Pons (tissue), 1 donor: ENCODE measurements at regions not wholly inside any gene's neighbourhood (a gene's known extent, or its start where the extent isn't known, plus 50 kb on each side); places are given as distances from the start of the nearest gene placed in this dataset.
"Not testable (repeated sequence)": the region's sequence is repeated elsewhere in the genome, so short reads cannot be mapped to it uniquely, and the experiment has no call there.

ENCODE experiments used
- DNase-seq: peaks from one replicate; pipeline ENCODE4 v3.0.0-alpha.2; 2016; ENCODE audit warnings: low spot score

DNA sequence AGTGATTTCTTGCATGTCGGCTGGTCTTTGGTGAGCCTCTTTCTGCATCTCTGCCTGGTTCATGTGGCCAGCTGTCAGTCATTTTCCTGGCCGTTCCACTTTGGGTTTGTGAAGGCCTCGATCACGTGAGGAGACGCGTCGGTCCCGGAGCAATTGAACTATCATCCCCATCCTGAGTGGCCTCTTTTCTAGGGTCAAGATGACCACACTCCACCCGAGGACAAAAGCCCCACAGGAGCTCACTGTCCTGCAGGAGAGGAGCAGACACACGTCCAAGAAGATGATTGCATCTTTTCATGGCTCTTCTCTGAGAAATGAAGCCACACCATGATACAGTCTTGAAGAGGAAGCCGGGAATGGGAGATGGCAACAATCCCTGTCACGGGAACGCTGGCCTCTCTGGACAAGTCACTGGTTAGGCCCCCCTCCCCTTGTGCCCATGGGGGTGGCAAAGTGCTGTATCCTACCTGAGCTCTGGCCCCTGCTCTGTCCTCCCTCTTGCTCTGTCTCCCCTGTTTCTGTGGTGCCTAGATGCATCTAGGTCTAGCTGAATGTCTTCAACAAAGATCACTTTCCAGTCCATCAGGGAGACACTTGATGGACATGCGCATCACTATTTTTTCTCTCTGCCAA, 291.4 kb upstream of the ZNF337 start:
- DNase-seq = not testable (repeated sequence)

DNA sequence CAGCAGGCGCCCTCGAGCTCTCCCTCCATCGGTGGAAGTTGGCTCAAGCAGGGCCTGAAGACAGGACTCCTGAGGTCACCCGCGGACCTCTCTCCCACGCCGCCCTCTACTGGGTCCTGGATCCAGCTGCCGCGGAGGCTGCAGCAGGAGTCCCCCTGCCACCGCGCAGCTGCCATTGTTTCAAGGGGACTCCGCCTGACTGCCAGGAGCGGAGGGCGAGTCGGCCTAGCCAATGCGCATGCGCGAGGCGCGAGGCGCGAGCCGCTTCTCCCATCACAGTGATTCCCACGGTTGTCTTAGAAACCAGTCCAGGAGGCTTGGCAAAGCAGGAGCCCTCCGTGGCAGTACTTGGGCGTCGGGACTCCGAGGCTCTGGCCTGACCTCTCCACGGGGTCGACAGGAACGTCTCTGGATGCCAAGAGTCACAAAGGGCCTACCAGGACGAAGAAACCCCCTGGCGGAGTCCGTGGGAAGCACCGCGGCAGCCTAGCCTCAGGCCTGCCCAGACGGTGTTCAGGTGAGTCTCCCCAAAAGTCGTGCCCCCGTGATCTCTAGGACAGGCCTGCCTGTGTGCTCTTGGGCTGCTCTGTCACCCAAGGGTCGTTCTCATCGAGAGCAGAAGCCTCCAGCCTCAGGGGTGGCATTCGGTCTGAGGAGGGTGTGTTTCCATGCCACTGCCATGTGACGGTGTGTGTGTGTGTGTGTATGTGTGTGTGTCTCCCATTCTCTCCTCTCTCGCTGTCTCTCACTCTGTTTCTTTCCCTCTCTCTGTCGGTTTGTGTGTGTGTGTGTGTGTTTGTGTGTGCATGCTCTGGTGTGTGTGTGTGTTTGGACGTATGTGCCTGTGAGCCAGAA, 290.6 kb upstream of the ZNF337 start:
- DNase-seq = peak; percentile 39

DNA sequence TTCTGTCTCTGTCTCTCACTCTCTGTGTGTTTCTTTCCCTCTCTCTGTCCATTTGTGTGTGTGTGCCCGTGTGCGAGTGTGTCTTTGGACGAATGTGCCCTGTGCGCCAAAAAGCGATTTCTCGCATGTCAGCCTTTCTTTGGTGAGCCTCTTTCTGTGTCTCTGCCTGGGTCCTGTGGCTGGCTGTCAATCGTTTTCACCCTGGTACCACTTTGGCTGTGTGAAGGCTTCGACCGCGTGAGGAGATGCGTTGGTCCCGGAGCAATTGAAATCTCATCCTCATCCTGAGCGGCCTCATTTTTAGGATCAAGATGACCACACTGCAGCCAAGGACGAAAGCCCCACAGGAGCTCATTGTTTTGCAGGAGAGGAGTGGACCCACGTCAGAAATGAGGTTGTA, 288.9 kb upstream of the ZNF337 start:
- DNase-seq = no peak

DNA sequence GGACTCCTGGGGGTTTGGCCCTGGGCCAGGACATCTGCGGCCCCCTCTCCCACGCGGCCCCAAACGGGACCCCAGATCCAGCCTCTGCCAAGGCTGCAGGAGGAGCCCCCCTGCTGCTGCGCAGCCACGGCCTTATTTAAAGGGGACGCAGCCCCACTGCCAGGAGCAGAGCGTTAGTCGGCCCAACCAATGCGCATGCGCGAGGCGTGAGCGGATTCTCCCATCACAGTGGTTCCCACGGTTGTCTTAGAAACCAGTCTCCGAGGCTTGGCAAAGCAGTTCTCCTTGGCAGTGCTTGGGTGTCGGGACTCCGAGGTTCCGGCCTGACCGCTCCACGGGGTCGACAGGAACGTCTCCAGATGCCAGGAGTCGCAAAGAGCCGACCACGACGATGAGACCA, 288.3 kb upstream of the ZNF337 start:
- no peak for DNase-seq

DNA sequence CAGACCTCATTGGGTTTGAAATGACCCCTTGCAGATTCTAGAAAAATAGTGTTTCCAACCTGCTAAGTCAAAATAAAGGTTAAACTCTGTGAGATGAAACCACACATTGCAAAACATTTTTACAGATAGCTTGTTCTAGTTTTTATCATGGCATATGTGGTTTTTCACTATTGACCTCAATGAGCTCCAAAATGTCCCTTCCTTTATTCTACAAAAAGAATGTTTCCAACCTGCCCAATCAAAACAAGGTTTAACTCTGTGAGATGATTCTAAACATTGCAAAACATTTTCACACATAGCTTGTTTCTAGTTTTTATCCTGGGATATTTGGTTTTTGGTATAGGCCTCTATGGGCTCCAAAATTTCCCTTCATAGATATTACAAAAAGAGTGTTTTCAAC, 286.0 kb upstream of the ZNF337 start:
- not testable (repeated sequence) for DNase-seq

DNA sequence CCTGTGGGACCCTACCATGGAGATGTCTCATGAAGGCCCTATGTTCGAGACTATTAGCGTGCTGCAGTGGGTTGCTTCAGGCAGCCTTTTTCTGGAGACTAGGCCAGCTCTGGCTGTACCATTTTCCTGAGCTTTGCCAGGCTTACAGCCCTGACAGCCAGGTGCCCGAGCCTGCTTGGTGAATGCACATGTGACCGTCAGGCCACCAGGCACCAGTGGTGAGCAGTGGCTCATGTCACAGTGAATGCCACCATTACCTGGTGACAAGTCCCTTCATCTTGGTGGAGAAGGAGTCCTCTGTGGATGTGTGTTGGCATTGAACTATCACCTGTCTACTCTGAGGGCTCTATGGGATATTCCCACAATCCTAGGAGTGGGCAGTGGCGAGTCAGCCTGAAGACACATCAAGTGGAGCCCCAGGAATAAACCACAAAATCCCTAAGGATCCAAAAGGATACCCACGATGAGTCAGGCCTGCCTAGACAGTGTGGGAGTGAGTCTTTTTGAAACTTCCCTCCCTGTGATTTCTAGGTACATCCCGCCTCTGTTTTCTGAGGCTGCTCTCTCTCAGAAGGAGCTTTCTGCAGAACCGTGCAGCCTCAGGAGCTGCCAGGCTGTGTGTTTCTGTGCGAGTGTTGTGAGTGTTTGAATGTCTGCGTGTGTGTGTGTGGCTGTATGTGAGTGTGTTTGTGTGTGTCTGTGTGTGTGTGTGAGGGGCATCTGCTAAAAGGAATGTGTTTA, 282.0 kb upstream of the ZNF337 start:
- DNase-seq = not testable (repeated sequence)

DNA sequence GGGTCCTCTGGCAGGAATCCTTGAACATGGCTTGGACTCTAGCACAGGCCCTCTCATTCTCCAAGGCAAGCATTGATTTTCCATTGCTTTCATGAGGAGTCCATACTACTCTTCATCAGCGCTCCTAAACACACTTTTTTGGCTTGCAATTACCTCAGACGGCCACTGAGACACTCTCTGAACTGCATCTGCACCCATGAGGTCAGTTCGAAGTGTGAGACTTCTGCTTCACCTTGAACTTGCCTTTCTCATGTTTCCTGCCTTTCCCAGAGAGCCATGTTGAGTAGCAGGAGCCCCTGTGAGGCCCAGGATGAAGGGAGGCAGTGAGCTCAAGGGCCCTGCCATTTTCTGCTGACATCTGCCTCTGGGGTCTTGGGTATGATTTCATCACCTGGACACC, 279.2 kb upstream of the ZNF337 start:
- not testable (repeated sequence) for DNase-seq

DNA sequence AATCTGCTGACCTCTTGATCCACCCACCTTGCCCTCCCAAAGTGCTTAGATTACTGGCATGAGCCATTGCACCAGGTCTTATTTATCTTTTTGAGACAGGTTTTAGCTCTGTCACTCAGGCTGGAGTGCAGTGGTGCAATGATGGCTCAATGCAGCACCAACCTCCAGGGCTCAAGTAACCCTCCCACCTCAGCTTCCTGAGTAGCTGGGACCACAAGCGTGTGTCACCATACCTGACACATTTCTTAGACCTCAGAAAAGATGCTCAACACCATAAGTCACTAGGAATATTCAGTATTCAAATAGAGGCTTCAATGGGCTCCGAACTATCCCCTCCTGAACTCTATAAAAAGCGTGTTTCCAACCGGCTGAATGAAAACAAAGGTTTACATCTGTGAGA, 268.6 kb upstream of the ZNF337 start:
- DNase-seq = not testable (repeated sequence)

DNA sequence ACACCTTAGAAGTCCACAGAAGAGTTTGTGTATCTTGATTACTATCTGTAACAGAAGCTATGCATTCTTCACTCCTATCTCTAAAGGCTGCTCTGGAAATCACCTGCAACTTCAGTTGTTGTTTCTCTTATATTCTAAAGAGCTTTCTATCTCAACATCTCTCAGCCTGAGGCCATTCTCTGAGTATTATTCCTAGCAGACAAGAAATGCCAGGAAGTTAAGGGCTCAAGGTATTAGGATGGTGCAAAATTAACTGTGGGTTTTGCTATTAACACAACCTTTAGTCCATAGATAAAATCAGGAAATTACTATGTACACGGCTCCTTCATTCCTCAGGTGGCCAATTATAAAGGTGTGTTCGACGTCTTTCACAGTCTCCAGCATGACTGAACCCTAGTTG, 257.2 kb upstream of the ZNF337 start:
- not testable (repeated sequence) for DNase-seq

DNA sequence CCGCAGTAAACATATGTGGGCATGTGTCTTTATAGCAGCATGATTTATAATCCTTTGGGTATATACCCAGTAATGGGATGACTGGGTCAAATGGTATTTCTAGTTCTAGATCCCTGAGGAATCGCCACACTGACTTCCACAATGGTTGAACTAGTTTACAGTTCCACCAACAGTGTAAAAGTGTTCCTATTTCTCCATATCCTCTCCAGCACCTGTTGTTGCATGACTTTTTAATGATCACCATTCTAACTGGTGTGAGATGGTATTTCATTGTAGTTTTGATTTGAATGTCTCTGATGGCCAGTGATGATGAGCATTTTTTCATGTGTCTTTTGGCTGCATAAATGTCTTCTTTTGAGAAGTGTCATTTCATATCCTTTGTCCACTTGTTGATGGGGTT, 238.6 kb upstream of the ZNF337 start:
- DNase-seq = not testable (repeated sequence)

DNA sequence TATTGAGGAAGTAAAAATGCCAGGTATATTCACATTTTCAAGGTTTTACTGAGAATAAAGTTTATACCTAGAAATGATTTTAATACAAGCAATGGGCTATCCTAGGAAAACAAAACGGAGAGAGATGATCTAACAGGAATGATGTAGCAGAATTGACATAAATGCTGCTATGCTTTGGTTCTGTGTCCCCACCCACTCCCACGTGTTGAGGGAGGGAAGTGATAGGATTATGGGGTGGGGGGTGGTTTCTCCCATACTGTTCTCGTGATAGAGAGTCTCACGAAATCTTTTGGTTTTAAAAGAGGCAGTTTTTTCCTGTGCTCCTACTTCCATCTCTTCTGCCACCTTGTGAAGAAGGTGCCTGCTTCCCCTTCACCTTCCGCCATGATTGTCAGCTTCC, 236.2 kb upstream of the ZNF337 start:
- not testable (repeated sequence) for DNase-seq

DNA sequence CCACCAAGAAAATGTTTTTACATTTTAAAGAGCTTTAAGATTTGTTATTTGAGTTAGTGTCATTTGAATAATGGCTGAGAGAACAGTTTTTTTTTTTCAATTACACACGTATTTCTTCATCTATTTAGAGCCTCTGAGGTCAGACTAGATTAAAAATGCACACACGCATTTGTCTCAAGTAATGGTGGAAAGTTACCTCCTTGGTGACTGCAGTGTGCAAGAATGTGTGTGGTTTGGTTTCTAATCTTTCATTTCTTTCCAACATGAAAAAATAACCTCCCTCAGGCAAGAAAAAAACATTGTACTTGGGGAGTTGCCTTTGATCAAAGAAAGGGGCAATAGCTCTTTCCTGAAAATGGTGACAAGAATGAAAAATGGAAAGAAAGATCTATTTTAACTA, 235.5 kb upstream of the ZNF337 start:
- not testable (repeated sequence) for DNase-seq

DNA sequence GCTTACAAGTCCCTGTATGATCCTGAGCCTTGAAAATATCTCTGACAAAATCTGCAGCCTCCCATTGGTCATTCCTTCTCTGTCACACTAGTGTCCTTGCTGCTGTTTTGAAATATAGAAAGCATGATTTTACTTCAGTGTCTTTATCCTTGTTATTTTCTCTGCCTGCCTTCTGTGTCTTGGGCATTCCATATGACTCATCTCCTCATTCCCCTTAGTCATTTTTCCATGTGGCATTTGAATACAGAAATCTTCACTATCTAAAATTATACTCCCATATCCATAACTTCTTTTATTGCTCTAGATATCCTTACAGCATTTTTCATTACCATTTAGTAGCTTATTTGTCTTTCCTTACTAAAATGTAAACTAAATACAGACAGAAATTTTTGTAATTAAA, 205.7 kb upstream of the ZNF337 start:
- DNase-seq = not testable (repeated sequence)

DNA sequence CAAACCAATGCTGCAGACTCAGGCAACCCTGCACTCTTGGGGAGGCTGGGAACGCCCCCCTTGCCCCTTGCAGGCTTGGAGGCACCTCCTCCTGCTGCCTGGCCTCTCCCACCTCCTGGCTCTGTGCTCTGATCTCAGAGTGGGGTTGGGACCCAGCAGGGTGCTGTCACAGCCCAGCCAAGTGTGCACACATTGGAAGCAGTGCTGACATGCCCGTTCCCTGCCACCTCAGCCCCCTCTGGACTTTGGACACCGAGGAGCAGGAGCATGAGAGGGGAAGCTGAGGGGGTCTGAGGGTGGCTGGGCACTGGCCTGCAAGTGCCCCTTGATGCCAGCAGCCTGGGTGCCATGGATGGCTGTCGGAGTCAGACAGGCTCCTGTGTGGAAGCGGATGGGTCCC, 202.0 kb upstream of the ZNF337 start:
- DNase-seq = not testable (repeated sequence)

DNA sequence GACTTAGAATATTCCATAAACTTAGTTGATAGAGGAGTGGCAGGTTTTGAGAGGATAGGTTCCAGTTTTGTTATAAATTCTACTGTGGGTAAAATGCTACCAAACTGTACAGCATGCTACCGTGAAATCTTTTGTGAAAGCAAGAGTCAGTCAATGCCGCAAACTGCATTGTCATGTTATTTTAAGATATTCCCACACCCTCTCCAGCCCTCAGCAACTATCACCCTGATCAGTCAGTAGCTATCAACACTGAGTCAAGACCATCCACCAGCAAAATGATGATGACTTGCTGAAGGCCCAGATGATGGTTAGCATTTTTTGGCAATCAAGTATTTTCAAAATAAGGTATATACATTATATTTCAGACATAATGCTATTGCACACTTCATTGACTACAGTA, 182.4 kb upstream of the ZNF337 start:
- not testable (repeated sequence) for DNase-seq

DNA sequence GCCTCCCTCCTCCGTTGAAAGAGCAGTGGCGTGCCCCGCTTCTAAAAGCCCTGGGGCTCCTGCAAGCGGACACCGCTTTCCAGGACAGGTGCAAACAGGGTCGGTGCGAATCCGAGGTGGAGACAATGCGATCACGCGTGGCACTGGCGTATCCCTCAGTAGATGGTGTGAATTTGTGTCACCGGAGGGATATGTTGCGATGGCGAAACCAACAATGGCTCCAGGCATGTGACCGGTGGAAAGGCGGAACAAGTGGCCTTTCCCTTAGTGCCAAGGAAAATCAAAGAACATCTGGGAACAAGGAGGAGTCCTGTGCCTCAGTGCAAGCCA, 172.0 kb upstream of the ZNF337 start:
- not testable (repeated sequence) for DNase-seq

DNA sequence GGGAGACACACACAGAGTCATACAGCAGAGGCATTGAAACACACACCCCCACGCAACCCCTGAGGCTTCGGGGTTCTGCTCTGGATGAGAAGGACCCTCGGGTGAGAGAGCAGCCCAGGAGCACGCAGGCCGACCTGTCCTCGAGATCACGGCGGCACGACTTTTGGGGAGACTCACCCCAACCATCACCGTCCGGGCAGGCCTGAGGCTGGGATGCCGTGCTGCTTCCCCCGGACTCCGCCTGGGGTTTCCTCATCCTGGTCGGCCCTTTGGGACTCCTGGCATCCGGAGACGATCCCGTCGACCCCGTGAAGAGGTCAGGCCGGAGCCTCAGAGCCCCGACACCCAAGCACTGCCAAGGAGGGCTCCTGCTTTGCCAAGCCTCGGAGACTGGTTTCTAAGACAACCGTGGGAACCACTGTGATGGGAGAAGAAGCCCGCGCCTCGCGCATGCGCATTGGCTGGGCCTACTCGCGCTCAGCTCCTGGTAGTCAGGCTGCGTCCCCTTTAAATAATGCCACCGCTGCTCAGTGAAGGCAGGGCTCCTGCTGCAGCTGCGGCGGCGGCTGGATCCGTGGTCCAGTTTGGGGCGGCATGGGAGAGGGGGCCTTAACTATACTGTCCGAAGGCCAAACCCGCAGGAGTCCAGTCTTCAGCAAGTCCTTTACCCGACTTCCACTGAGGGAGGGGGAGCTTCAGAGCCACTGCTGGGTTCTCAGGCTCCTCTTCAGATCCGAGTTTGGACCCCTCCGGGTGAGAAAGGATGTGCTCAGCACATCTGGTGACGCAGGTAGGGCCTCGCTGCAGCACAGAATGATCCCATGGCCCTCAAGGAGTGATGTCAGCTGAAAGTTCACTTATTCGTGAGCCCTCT, 171.4 kb upstream of the ZNF337 start:
- peak; percentile 78 for DNase-seq

DNA sequence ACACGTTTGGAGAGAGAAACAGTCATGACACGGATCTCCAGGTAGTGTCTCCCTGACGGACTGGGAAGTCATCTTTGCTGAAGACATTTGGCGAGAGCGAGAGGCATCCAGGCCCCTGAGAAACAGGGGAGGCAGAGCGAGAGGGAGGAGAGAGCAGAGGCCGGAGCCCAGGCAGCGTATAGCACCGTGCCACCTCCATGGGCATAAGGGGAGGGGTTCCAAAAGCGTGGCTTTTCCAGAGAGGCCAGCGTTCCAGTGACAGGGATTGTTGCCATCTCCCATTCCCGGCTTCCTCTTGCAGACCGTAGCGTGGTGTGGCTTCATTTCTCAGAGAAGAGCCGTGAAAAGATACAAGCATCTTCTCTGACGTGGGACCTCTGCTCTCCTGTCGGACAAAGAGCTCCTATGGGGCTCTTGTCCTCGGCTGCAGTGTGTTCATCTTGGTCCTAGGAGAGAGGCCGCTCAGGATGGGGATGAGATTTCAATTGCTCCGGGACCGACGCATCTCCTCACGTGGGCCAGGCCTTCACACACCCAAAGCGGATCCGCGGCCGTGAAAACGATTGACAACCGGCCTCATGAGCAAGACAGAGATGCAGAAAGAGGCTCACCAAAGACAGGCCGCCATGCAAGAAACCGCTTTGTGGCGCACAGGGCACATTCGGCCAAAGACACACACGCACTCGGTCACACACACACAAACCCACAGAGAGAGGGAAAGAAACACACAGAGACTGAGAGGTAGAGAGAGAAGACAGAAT, 170.5 kb upstream of the ZNF337 start:
- DNase-seq = not testable (repeated sequence)

DNA sequence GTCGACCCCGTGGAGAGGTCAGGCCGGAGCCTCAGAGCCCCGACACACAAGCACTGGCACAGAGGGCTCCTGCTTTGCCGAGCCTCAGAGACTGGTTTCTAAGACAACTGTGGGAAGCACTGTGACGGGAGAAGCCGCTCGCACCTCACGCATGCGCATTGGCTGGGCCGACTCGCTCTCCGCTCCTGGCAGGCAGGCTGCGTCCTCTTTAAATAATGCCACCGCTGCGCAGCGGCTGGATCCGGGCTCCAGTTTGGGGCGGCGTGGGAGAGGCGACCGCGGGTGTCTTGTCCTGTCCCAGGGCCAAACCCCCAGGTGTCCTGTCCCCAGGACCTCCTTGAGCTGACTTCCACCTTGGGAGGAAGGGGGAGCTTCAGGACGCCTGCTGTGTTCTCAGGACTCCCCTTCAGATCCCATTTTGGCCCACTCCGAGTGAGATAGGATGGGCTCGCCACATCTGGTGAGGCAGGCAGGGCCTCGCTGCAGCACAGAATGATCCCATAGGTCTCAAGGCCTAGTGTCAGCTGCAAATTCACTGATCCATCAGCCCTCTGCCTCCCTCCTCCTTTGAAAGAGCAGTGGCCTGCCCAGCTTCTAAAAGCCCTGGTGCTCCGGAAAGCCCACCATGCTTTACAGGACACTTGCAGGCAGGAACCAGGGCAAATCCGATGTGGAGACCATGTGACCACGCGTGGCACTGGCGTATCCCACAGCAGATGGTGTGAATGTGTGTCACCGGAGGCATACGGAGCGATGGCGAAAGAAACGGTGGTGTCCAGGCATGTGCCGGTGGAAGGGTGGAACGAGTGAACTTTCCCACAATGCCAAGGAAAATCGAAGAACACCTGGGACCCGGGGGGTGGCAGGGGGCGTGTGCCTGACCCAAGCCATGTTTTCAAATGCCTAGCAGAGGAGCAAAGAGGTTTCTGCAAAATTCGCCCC, 169.3 kb upstream of the ZNF337 start:
- DNase-seq = peak; percentile 73
